ENCODE measurements at regions not wholly inside any gene's neighbourhood (a gene's known extent, or its start where the extent isn't known, plus 50 kb on each side); places are given as distances from the start of the nearest gene placed in this dataset.

GRCh38 chr14:85865701-85866100 is 335.8 kb downstream of the FLRT2 start:
- Histone ChIP-seq H3K36me3 (ENCODE audit: control insufficient read depth, low read length) (no peaks in the 10 kb centered on the region), H4K20me1 (ENCODE audit: control insufficient read depth, insufficient read depth, low read depth, low read length) (no peaks in the 10 kb centered on the region), H3K9me2 (replicated peaks; ENCODE audit: control insufficient read depth, low read length) (no peaks in the 10 kb centered on the region), H3F3A (ENCODE audit: control insufficient read depth, insufficient read depth) (no peaks in the 10 kb centered on the region), H3K4me1 (ENCODE audit: control insufficient read depth, low read length) (no peaks in the 10 kb centered on the region), H3K9me3 (ENCODE audit: control insufficient read depth, insufficient read depth, low read length) (no peaks in the 10 kb centered on the region), H3K27me3 (ENCODE audit: control insufficient read depth, low read length) (no peaks in the 10 kb centered on the region), H3K4me2 (ENCODE audit: low read length) (no peak overlapping the region), H3K4me3 (ENCODE audit: low read length) (no peak overlapping the region), H3K27ac (ENCODE audit: low read depth, low read length) (no peak overlapping the region), H3K79me2 (ENCODE audit: control insufficient read depth, low read length) (no peaks in the 10 kb centered on the region)
- TF ChIP-seq, protein P1, sequence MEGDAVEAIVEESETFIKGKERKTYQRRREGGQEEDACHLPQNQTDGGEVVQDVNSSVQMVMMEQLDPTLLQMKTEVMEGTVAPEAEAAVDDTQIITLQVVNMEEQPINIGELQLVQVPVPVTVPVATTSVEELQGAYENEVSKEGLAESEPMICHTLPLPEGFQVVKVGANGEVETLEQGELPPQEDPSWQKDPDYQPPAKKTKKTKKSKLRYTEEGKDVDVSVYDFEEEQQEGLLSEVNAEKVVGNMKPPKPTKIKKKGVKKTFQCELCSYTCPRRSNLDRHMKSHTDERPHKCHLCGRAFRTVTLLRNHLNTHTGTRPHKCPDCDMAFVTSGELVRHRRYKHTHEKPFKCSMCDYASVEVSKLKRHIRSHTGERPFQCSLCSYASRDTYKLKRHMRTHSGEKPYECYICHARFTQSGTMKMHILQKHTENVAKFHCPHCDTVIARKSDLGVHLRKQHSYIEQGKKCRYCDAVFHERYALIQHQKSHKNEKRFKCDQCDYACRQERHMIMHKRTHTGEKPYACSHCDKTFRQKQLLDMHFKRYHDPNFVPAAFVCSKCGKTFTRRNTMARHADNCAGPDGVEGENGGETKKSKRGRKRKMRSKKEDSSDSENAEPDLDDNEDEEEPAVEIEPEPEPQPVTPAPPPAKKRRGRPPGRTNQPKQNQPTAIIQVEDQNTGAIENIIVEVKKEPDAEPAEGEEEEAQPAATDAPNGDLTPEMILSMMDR (IDR thresholded peaks at IDR 0.05; ENCODE audit: low read depth, low read length, poor library complexity, severe bottlenecking): no peak
- no peak for TF ChIP-seq EZH2phosphoT487 (IDR thresholded peaks at IDR 0.05; ENCODE audit: borderline replicate concordance, low read length)

DNA sequence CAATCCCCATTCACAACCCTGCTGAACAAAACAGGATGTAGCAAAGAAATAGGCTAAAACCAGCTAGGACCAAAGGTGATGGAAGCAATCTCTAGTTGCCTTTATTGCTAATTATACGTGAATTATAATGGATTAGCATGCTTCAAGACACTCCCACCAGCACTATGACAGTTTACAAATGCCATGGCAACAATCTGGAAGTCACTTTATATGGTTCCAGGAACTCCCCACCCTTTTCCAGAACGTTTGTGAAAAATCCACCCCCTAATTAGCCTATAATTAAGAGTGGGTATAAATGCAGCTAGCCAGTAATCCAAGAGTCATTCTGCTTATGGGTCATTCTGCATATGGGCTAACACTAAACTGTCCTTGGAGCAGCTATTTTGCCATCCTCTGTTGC is 328.7 kb downstream of the FLRT2 start:
- Histone ChIP-seq H3K27ac (ENCODE audit: low read depth, low read length) (no peak overlapping the region), H3K9me2 (replicated peaks; ENCODE audit: control insufficient read depth, low read length) (no peaks in the 10 kb centered on the region), H3K27me3 (ENCODE audit: control insufficient read depth, low read length) (no peaks in the 10 kb centered on the region), H3K4me2 (ENCODE audit: low read length) (no peak overlapping the region), H4K20me1 (ENCODE audit: control insufficient read depth, insufficient read depth, low read depth, low read length) (no peaks in the 10 kb centered on the region), H3K79me2 (ENCODE audit: control insufficient read depth, low read length) (no peaks in the 10 kb centered on the region), H3K4me3 (ENCODE audit: low read length) (no peak overlapping the region), H3F3A (ENCODE audit: control insufficient read depth, insufficient read depth) (no peaks in the 10 kb centered on the region), H3K9me3 (ENCODE audit: control insufficient read depth, insufficient read depth, low read length) (no peaks in the 10 kb centered on the region), H3K36me3 (ENCODE audit: control insufficient read depth, low read length) (no peaks in the 10 kb centered on the region), H3K4me1 (ENCODE audit: control insufficient read depth, low read length) (no peaks in the 10 kb centered on the region)
- TF ChIP-seq, protein P1 (IDR thresholded peaks at IDR 0.05; ENCODE audit: low read depth, low read length, poor library complexity, severe bottlenecking): no peak
- no peak for TF ChIP-seq EZH2phosphoT487 (IDR thresholded peaks at IDR 0.05; ENCODE audit: borderline replicate concordance, low read length)

DNA sequence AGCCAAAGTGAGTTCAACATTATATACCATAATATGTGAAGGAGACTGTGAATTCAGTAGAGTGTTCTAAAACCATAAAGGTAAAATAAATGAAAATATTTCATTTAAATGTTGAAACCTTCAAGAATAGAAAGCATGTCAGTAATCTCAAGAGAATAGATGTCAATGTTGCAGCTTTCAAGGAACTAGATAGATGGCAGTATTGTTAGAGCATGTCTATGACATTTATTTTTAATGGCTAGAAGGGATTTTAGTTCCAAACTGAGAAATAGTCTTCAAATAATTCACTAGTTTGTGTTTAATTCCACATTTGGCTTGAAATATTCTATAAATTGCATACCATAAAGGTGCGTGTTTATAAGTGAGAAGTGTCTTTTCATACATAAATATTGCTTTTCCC is 326.5 kb downstream of the FLRT2 start:
- no peaks in the 10 kb centered on the region for H3K27me3 ChIP-seq (ENCODE audit: control insufficient read depth, low read length)
- TF ChIP-seq, protein P1 (IDR thresholded peaks at IDR 0.05; ENCODE audit: low read depth, low read length, poor library complexity, severe bottlenecking): no peak
- TF ChIP-seq EZH2phosphoT487 (IDR thresholded peaks at IDR 0.05; ENCODE audit: borderline replicate concordance, low read length): no peak
- no peaks in the 10 kb centered on the region for H3F3A ChIP-seq (ENCODE audit: control insufficient read depth, insufficient read depth)
- no peaks in the 10 kb centered on the region for H3K36me3 ChIP-seq (ENCODE audit: control insufficient read depth, low read length)
- H3K4me3 ChIP-seq (ENCODE audit: low read length): no peak overlapping the region
- no peaks in the 10 kb centered on the region for H3K79me2 ChIP-seq (ENCODE audit: control insufficient read depth, low read length)
- H3K9me3 ChIP-seq (ENCODE audit: control insufficient read depth, insufficient read depth, low read length): no peaks in the 10 kb centered on the region
- no peaks in the 10 kb centered on the region for H3K9me2 ChIP-seq (replicated peaks; ENCODE audit: control insufficient read depth, low read length)
- H4K20me1 ChIP-seq (ENCODE audit: control insufficient read depth, insufficient read depth, low read depth, low read length): no peaks in the 10 kb centered on the region
- no peaks in the 10 kb centered on the region for H3K4me1 ChIP-seq (ENCODE audit: control insufficient read depth, low read length)
- no peak overlapping the region for H3K27ac ChIP-seq (ENCODE audit: low read depth, low read length)
- no peak overlapping the region for H3K4me2 ChIP-seq (ENCODE audit: low read length)
